ENCODE measurements at regions not wholly inside any gene's neighbourhood (a gene's known extent, or its start where the extent isn't known, plus 50 kb on each side); places are given as distances from the start of the nearest gene placed in this dataset.

DNA sequence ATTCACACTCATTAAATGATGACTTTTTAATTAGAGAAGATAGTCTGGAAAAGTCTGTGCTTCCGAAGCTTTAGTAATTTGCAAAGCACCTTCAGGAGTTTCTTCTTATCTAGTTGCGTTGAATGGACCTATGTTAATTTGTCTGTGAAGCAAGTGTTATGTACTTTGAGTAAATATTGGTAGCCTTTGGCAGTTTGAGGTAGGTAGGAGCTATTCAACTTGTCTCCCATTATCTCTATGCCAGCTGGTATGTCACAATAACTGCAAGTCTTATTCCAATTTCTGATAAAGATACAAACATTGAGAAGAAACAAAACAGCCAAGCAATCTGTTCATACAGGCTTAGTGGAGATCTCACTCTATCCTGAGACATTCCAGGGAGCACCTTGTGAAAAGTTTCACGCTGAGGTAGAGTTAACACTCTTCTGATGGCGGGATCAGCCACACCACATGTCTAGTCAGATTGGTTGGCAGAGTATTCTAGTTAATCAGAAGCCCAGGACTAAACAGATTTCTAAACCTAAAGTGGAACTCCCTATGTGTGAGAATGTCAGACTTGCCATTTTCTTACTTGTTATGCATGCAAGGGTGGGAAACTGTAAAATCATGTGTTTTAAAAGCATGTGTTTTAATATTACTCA is 219.8 kb upstream of the MANEA start:
- no peak overlapping the region for H3K27ac ChIP-seq (ENCODE audit: insufficient read depth, low read depth, low read length)
- H4K20me1 ChIP-seq (replicated peaks; ENCODE audit: control insufficient read depth, extremely low read depth, insufficient read depth, low read length), result no peaks in the 10 kb centered on the region
- H3K4me1 ChIP-seq (ENCODE audit: control insufficient read depth, extremely low read depth, insufficient read depth, low read length), result no peaks in the 10 kb centered on the region
- H3K27me3 ChIP-seq (ENCODE audit: control insufficient read depth in 2 of 2, insufficient read depth in 2 of 2, low read length in 2 of 2), result no peaks in the 10 kb centered on the region
- ChIA-PET CTCF (no interaction called here), POLR2A (no interaction called here)
- no peaks in the 10 kb centered on the region for H3K79me2 ChIP-seq (ENCODE audit: control insufficient read depth, insufficient read depth, low read length)
- FAIRE-seq (no peak), DNase-seq (ENCODE audit: low read depth, low spot score) (no peak)
- no peak overlapping the region for H3K9ac ChIP-seq (replicated peaks; ENCODE audit: extremely low read depth, insufficient read depth, low read length)
- no peaks in the 10 kb centered on the region for H3K9me1 ChIP-seq (replicated peaks; ENCODE audit: control insufficient read depth, extremely low read depth, insufficient read depth, low read length)
- TF ChIP-seq EZH2 (IDR thresholded peaks at IDR 0.05; ENCODE audit: borderline replicate concordance, low read depth, low read length, severe bottlenecking), result no peak
- TF ChIP-seq, protein P1, sequence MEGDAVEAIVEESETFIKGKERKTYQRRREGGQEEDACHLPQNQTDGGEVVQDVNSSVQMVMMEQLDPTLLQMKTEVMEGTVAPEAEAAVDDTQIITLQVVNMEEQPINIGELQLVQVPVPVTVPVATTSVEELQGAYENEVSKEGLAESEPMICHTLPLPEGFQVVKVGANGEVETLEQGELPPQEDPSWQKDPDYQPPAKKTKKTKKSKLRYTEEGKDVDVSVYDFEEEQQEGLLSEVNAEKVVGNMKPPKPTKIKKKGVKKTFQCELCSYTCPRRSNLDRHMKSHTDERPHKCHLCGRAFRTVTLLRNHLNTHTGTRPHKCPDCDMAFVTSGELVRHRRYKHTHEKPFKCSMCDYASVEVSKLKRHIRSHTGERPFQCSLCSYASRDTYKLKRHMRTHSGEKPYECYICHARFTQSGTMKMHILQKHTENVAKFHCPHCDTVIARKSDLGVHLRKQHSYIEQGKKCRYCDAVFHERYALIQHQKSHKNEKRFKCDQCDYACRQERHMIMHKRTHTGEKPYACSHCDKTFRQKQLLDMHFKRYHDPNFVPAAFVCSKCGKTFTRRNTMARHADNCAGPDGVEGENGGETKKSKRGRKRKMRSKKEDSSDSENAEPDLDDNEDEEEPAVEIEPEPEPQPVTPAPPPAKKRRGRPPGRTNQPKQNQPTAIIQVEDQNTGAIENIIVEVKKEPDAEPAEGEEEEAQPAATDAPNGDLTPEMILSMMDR (IDR thresholded peaks at IDR 0.05; ENCODE audit: extremely low read depth in 1 of 2, insufficient read depth in 1 of 2, low read depth in 1 of 2, low read length in 2 of 2), result no peak
- TF ChIP-seq FOS (IDR thresholded peaks at IDR 0.05; ENCODE audit: borderline replicate concordance, insufficient read depth, low read length), result no peak
- TF ChIP-seq, protein P2, sequence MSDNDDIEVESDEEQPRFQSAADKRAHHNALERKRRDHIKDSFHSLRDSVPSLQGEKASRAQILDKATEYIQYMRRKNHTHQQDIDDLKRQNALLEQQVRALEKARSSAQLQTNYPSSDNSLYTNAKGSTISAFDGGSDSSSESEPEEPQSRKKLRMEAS (IDR thresholded peaks at IDR 0.05; ENCODE audit: insufficient read depth, insufficient read length), result no peak
- no peak for TF ChIP-seq GATA2 (IDR thresholded peaks at IDR 0.05; ENCODE audit: insufficient read depth, insufficient read length, low read depth, low read length)
- no peak for TF ChIP-seq MYC (IDR thresholded peaks at IDR 0.05; ENCODE audit: low read depth, low read length)
- BruUV-seq (replicated peaks), result no TSS peak
- dilution Hi-C loops (cut with MboI; ENCODE audit: extremely low pct_ligation_motif_present, low sequenced_read_pairs), result no loop called here
- H3K4me2 ChIP-seq (ENCODE audit: insufficient read depth, low read length), result no peak overlapping the region
- no peak overlapping the region for H3K4me3 ChIP-seq (replicated peaks in 1 of 3; ENCODE audit: insufficient read depth in 1 of 3, low read depth in 1 of 3, low read length in 3 of 3)
- H3K9me3 ChIP-seq (replicated peaks; ENCODE audit: control insufficient read depth, insufficient read depth, low read length), result no peaks in the 10 kb centered on the region
- intact Hi-C loops (cut with micrococcal nuclease), result no loop called here
- H3K36me3 ChIP-seq (ENCODE audit: control insufficient read depth in 2 of 2, extremely low read depth in 1 of 2, insufficient read depth in 2 of 2, low read length in 2 of 2), result no peaks in the 10 kb centered on the region
- H2AFZ ChIP-seq (ENCODE audit: low read depth, low read length), result no peak overlapping the region

Measured in endothelial cell of umbilical vein (primary cell).